Heart right ventricle (tissue), 16 donors: ENCODE measurements at regions not wholly inside any gene's neighbourhood (a gene's known extent, or its start where the extent isn't known, plus 50 kb on each side); places are given as distances from the start of the nearest gene placed in this dataset.

Experiments used
- ATAC-seq, 8 donors: fragments of 200-7000 bp; cut with Tn5 transposase; one replicate each; pipeline ENCODE4 v1.9.1; 2020; ENCODE audit warnings: mild to moderate bottlenecking in 8 of 8, moderate library complexity in 8 of 8, moderate number of reproducible peaks in 1 of 8
- DNase-seq, 2 donors: peaks; one replicate each; pipeline ENCODE4 v3.0.0-alpha.2; 2020
- H3K27ac ChIP-seq, 10 donors: fragments of 200-600 bp; sonication (generic) in 2 of 10; one replicate each; pipeline versions ENCODE4 v1.5.0 to v1.8.0; 2020 to 2022; ENCODE audit warnings: mild to moderate bottlenecking in 3 of 10
- H3K27me3 ChIP-seq, 7 donors: fragments of 200-600 bp; one replicate each; pipeline ENCODE4 v1.8.0; 2021 to 2022; ENCODE audit warnings: mild to moderate bottlenecking in 2 of 7
- H3K36me3 ChIP-seq, 9 donors: fragments of 200-600 bp; sonication (generic) in 1 of 9; one replicate each; pipeline versions ENCODE4 v1.5.0 to v1.8.0; 2020 to 2022; ENCODE audit warnings: mild to moderate bottlenecking in 2 of 9
- H3K4me1 ChIP-seq, 9 donors: fragments of 200-600 bp; sonication (generic) in 1 of 9; one replicate each; pipeline versions ENCODE4 v1.5.0 to v1.8.0; 2020 to 2022; ENCODE audit warnings: mild to moderate bottlenecking in 4 of 9
- H3K4me3 ChIP-seq, 10 donors: fragments of 200-600 bp; sonication (generic) in 2 of 10; one replicate each; pipeline versions ENCODE4 v1.5.0 to v1.8.0; 2020 to 2022; ENCODE audit warnings: mild to moderate bottlenecking in 7 of 10, moderate library complexity in 2 of 10
- H3K9me3 ChIP-seq, 11 donors: fragments of 200-600 bp in 10 of 11; sonication (generic) in 2 of 11; one replicate each; pipeline versions ENCODE4 v1.5.0 to v1.8.0; 2013 to 2022; ENCODE audit warnings: mild to moderate bottlenecking in 2 of 11, control low read depth in 1 of 11, moderate library complexity in 1 of 11
- CTCF ChIP-seq, 9 donors: fragments of 200-600 bp; sonication (generic) in 2 of 9; IDR thresholded peaks; one replicate each; pipeline versions ENCODE4 v1.5.0 to v1.8.0; 2021 to 2022; ENCODE audit warnings: antibody characterized with exemption in 9 of 9, mild to moderate bottlenecking in 5 of 9, moderate library complexity in 1 of 9
- WGBS, 2 donors: extraction: QIAGEN DNeasy Blood & Tissue Kit; methylation state at CpG; one replicate each; pipeline ENCODE4 v1.1.7; 2013; ENCODE audit warnings: inconsistent platforms in 1 of 2; 5-methylcytosine and 5-hydroxymethylcytosine counted together
- intact Hi-C, 10 donors: fragments of 100-400 bp; cut with DNase I; formaldehyde crosslinking; loops; one replicate each; pipeline versions ENCODE4 v1.11.1 to v1.14.2; 2022
- donor health status: Arrhythmogenic right ventricular cardiomyopathy.
- donor health status: ischemic (EF 13 %, LVEDD 7.1; RV severe dilation, severe dysfunction).
- donor health status: healthy with polysubstance abuse.
- donor health status: DM: no; HTN: yes; CAD: no.
- donor health status: DM: no; HTN: no; CAD: no.
- donor health status: ischemic (EF 25% LVEDD 6.9; RV normal size, moderate dysfunction).
- donor health status: ischemic (EF 25% LVEDD 5.7; RV mildly dilated, moderate dysfunction).
- donor health status: healthy.
- donor health status: DM: yes; HTN: yes; CAD: no.
- donor health status: Ischemic cardiomyopathy.
- donor health status: ischemic (EF 35%, LVEDD 5.7; RV mildly dilated, moderate dysfunction).
- donor health status: nonischemic (EF 11% LVEDD 7.7; RV severe dilation, severe dysfunction).
- donor health status: DM: yes; HTN: yes; CAD: no.
- donor health status: PGD.
- donor health status: ischemic (EF 29% LVEDD 5.4; RV normal size, mild dysfunction).
- donor health status: nonischemic (EF 23%, LVEDD 6.1; RV moderate dilation, normal function).

DNA sequence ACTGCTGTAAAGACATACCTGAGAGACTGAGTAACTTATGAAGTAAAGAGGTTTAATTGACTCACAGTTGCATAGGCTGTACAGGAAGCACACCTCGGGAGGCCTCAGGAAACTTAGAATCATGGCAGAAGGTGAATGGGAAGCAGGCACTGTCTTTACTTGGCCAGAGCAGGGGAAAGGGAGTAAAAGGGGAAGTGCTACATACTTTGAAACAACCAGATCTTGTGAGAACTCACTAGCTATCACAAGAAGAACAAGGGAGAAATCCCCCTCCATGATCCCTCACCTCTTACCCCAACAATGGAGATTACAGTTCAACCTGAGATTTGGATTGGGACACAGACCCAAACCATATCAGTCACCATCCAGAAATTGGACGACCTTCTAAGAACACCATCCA is 1285.8 kb upstream of the CDH9 start:
- TF ChIP-seq CTCF (IDR thresholded peaks at IDR 0.05): no peak
- 54 to 68% methylated on average over 2 of the region's 2 CpGs for WGBS, 2 donors

DNA sequence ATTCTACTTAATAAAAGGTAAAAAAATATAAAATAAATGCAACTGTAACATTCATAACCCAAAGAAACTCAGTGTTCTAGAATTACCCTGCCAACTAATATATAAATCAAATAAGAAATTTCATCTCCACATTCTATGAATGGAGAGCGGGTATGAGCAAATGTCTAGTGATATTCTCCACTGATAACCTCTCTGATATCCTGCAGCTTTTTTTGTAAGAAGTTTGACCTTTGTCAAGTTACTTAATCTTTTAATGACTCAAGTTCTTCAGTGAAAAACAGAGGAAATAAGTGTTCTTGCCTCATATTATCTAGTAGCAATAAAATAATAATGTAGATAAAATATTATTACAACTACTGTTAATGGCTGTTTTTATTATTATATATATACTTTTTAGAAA is 1275.6 kb upstream of the CDH9 start:
- ATAC-seq (no peak), DNase-seq (no peak)
- H3K9me3 ChIP-seq: peaks cover 0 to 15% (median 0%) of the 10 kb centered on the region in 11 donors
- 62 to 68% methylated on average over 1 of the region's 1 CpG for WGBS, 2 donors
- H3K4me1 ChIP-seq: no peaks in the 10 kb centered on the region
- TF ChIP-seq CTCF (IDR thresholded peaks at IDR 0.05): no peak
- intact Hi-C loops: no loop called here
- no peaks in the 10 kb centered on the region for H3K27me3 ChIP-seq
- H3K4me3 ChIP-seq: no peak overlapping the region
- H3K36me3 ChIP-seq: no peaks in the 10 kb centered on the region
- no peak overlapping the region for H3K27ac ChIP-seq

More for the DNA sequence above, 1285.8 kb upstream of the CDH9 start:
- H3K9me3 ChIP-seq: peaks cover 0 to 17% (median 0%) of the 10 kb centered on the region in 11 donors
- ATAC-seq: no peak
- H3K4me3 ChIP-seq: no peak overlapping the region
- H3K4me1 ChIP-seq: no peaks in the 10 kb centered on the region
- H3K36me3 ChIP-seq: no peaks in the 10 kb centered on the region
- no peak for DNase-seq
- no peaks in the 10 kb centered on the region for H3K27me3 ChIP-seq
- intact Hi-C loops: no loop called here
- H3K27ac ChIP-seq: no peak overlapping the region

DNA sequence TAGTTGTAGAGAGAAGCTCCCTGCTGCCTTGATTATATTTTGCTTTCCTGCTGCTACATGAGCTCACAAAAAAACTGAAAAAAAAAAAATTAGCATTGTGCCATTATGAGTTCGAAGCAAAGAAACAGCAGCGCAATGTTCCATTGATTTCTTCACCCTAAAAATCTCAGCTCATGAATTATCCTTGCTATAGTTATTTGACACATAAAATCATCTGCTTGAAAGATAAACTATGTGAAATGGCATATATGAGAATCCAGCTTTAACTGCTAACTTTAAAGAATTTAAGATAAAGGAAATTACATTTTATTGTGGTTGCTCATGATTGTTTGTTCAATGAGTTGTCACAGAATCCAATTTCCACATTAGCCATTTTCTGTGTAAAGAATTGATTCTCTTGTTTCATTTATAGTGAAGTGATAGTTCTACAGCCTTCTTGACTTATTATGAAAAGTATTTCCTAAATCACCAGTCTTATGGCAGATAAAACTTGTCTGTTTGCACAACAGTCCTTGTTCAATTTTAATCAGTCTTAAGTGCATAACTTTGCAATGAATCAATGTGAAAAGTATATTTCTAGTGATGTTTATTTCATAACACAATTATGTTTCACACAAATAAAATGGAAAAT is 1275.0 kb upstream of the CDH9 start:
- H3K4me3 ChIP-seq: no peak overlapping the region
- no peaks in the 10 kb centered on the region for H3K36me3 ChIP-seq
- H3K27me3 ChIP-seq: no peaks in the 10 kb centered on the region
- no peak overlapping the region for H3K27ac ChIP-seq
- ATAC-seq (no peak), DNase-seq (no peak)
- no peak for TF ChIP-seq CTCF (IDR thresholded peaks at IDR 0.05)
- intact Hi-C loops: no loop called here
- peaks cover 0 to 15% (median 0%) of the 10 kb centered on the region in 11 donors for H3K9me3 ChIP-seq
- no peaks in the 10 kb centered on the region for H3K4me1 ChIP-seq
- WGBS, 2 donors: 79 to 81% methylated on average over 2 of the region's 2 CpGs

- intact Hi-C loops: no loop called here
- Histone ChIP-seq H3K27me3 (no peaks in the 10 kb centered on the region), H3K4me1 (no peaks in the 10 kb centered on the region), H3K27ac (no peak overlapping the region), H3K9me3 (peaks cover 0 to 31% (median 0%) of the 10 kb centered on the region in 11 donors), H3K36me3 (no peaks in the 10 kb centered on the region), H3K4me3 (no peak overlapping the region)
- DNase-seq (no peak), ATAC-seq (no peak)
- TF ChIP-seq CTCF (IDR thresholded peaks at IDR 0.05): no peak
- WGBS, 2 donors: 83 to 88% methylated on average over 6 of the region's 6 CpGs
Observed at GRCh38 chr5:28310696-28311095, 1272.3 kb upstream of the CDH9 start.
